B cell (primary cell): ENCODE measurements at regions not wholly inside any gene's neighbourhood (a gene's known extent, or its start where the extent isn't known, plus 50 kb on each side); places are given as distances from the start of the nearest gene placed in this dataset.

Experiments used
- ATAC-seq: fragments of 200-7000 bp; cut with Tn5 transposase; one replicate; pipeline ENCODE4 v1.10.0; 2021; ENCODE audit warnings: low read depth, mild to moderate bottlenecking, moderate number of reproducible peaks, moderate library complexity
- CTCF ChIA-PET: fragments of 350-600 bp; sonication (Branson Sonifier 250); formaldehyde crosslinking; loops from one replicate; lab custom pipeline; 2021; ENCODE audit warnings: antibody characterized with exemption, inconsistent platforms; lab: Charles Lee
- POLR2A ChIA-PET: fragments of 350-600 bp; sonication (Branson Sonifier 250); formaldehyde crosslinking; loops from one replicate; lab custom pipeline; 2021; ENCODE audit warnings: antibody characterized with exemption; lab: Charles Lee
- DNase-seq: peaks from one replicate; pipeline ENCODE4 v3.0.0; 2013
- H2AFZ ChIP-seq: 2 replicates; pipeline ENCODE4 v1.6.1; 2012; ENCODE audit warnings: mild to moderate bottlenecking, low read depth, low read length; ENCODE audit not compliant: insufficient read depth, poor library complexity, severe bottlenecking
- H3K27ac ChIP-seq, 2 donors: 1 replicate in 1 of 2; 2 replicates in 1 of 2; pipeline ENCODE4 v1.5.1; 2012 to 2013; ENCODE audit warnings: low read length in 2 of 2, mild to moderate bottlenecking in 2 of 2, moderate library complexity in 1 of 2
- H3K27me3 ChIP-seq, 4 experiments: fragments of 200-600 bp in 1 of 4; sonication (generic) in 1 of 4; replicated peaks in 1 of 4; 1 replicate in 2 of 4; 2 replicates in 2 of 4; pipeline versions ENCODE4 v1.6.1 to v1.7.0; 2013 to 2016; ENCODE audit warnings: low read length in 3 of 4, mild to moderate bottlenecking in 2 of 4, mixed read lengths in 1 of 4, moderate library complexity in 1 of 4; ENCODE audit not compliant: insufficient read depth in 4 of 4, control insufficient read depth in 3 of 4; ENCODE audit errors: control extremely low read depth in 1 of 4
- H3K36me3 ChIP-seq, 2 experiments: replicated peaks in 1 of 2; 1 replicate in 1 of 2; 2 replicates in 1 of 2; pipeline versions ENCODE4 v1.6.1 to v1.7.1; 2013; ENCODE audit warnings: low read length in 1 of 2; ENCODE audit not compliant: insufficient read depth in 2 of 2, control insufficient read depth in 1 of 2; ENCODE audit errors: control extremely low read depth in 1 of 2, extremely low read depth in 1 of 2
- H3K4me1 ChIP-seq, 2 donors: fragments of 200-600 bp in 1 of 2; sonication (generic) in 1 of 2; 1 replicate in 1 of 2; 2 replicates in 1 of 2; pipeline versions ENCODE4 v1.5.1 to v1.6.1; 2013 to 2017; ENCODE audit warnings: low read length in 2 of 2; ENCODE audit not compliant: control insufficient read depth in 2 of 2, insufficient read depth in 2 of 2
- H3K4me2 ChIP-seq: replicated peaks from 2 replicates; pipeline ENCODE3; 2012; ENCODE audit warnings: mild to moderate bottlenecking, low read depth, low read length; ENCODE audit not compliant: poor library complexity, severe bottlenecking
- H3K4me3 ChIP-seq, 5 experiments: fragments of 200-600 bp in 1 of 5; sonication (generic) in 1 of 5; 1 replicate in 3 of 5; 2 replicates in 2 of 5; pipeline versions ENCODE4 v1.5.1 to v1.7.0; 2011 to 2016; ENCODE audit warnings: low read length in 4 of 5, mild to moderate bottlenecking in 4 of 5, low read depth in 2 of 5, control low read depth in 1 of 5, moderate library complexity in 1 of 5; ENCODE audit not compliant: insufficient read depth in 1 of 5; ENCODE audit errors: control extremely low read depth in 1 of 5, extremely low read depth in 1 of 5
- H3K79me2 ChIP-seq: fragments of 200-600 bp; sonication (generic); one replicate; pipeline ENCODE4 v1.6.0; 2016; ENCODE audit warnings: low read length; ENCODE audit not compliant: control insufficient read depth, insufficient read depth
- H3K9ac ChIP-seq: fragments of 200-600 bp; sonication (generic); 2 replicates; pipeline ENCODE4 v1.6.1; 2017; ENCODE audit warnings: mild to moderate bottlenecking, low read length, moderate library complexity
- H3K9me3 ChIP-seq, 3 donors: one replicate each; pipeline versions ENCODE4 v1.6.1 to v1.7.1; 2013; ENCODE audit warnings: low read length in 2 of 3; ENCODE audit not compliant: control insufficient read depth in 2 of 3, insufficient read depth in 1 of 3; ENCODE audit errors: control extremely low read depth in 1 of 3
- H4K20me1 ChIP-seq: 2 replicates; pipeline ENCODE4 v1.6.0; 2012; ENCODE audit warnings: mild to moderate bottlenecking, low read length; ENCODE audit not compliant: insufficient read depth, control insufficient read depth, poor library complexity, severe bottlenecking
- H3K27ac Mint-ChIP-seq: one replicate; pipeline ENCODE4 v1.8.0; 2021; ENCODE audit warnings: mixed read lengths
- H3K27me3 Mint-ChIP-seq: one replicate; pipeline ENCODE4 v1.8.0; 2021; ENCODE audit warnings: mixed read lengths
- H3K4me1 Mint-ChIP-seq: one replicate; pipeline ENCODE4 v1.8.0; 2021; ENCODE audit warnings: mixed read lengths
- H3K4me3 Mint-ChIP-seq: one replicate; pipeline ENCODE4 v1.8.0; 2021; ENCODE audit warnings: mixed read lengths
- H3K9me3 Mint-ChIP-seq: one replicate; pipeline ENCODE4 v1.8.0; 2022; ENCODE audit warnings: mixed read lengths; ENCODE audit not compliant: insufficient read depth
- EZH2 ChIP-seq: IDR thresholded peaks from 2 replicates; pipeline ENCODE4 v1.6.1; 2012; ENCODE audit warnings: borderline replicate concordance, low read depth, mild to moderate bottlenecking, moderate library complexity, low read length; ENCODE audit not compliant: insufficient read depth, poor library complexity, severe bottlenecking
- WGBS: methylation state at CpG from one replicate; pipeline ENCODE4 v1.1.5; 2013; ENCODE audit warnings: missing lambda C conversion rate; ENCODE audit not compliant: insufficient coverage; 5-methylcytosine and 5-hydroxymethylcytosine counted together
- intact Hi-C: fragments of 100-400 bp; cut with micrococcal nuclease; formaldehyde crosslinking; loops from one replicate; pipeline ENCODE4 v1.10.0; 2022
- TF ChIP-seq, protein P1 (sequence below): fragments of 200-600 bp; IDR thresholded peaks from one replicate; pipeline ENCODE4 v1.8.0; 2022; ENCODE audit warnings: antibody characterized with exemption, mild to moderate bottlenecking

DNA sequence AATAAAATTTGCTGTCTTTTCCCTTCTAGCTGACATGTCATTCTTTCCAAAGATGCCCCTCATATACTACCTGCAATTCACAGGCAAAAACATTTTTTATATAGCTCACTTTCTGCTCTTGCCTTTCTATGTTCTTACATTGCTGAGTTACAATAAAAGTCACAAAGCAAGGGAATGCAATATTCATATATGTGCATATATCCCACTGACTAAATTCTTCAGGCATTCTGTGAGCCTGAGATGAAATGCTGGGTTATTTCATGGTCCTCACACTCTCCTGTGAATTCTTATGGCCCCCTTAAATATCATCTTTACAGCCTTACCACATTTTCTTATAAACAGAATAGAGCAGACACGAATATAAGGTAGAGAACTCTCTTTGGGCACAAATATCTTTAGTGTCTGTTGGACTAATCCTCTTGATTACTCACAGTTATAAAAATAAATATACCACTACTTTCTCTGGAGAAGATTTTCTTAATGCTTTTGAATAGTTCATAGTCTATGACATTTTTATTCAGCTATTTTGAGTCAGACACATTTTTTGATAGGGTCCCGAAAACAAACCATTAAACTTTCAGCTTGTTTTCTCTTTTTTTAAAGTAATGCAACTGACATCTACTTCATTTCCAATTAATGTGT, 84.1 kb upstream of the H2AZ1 start:
- TF ChIP-seq, protein P1, sequence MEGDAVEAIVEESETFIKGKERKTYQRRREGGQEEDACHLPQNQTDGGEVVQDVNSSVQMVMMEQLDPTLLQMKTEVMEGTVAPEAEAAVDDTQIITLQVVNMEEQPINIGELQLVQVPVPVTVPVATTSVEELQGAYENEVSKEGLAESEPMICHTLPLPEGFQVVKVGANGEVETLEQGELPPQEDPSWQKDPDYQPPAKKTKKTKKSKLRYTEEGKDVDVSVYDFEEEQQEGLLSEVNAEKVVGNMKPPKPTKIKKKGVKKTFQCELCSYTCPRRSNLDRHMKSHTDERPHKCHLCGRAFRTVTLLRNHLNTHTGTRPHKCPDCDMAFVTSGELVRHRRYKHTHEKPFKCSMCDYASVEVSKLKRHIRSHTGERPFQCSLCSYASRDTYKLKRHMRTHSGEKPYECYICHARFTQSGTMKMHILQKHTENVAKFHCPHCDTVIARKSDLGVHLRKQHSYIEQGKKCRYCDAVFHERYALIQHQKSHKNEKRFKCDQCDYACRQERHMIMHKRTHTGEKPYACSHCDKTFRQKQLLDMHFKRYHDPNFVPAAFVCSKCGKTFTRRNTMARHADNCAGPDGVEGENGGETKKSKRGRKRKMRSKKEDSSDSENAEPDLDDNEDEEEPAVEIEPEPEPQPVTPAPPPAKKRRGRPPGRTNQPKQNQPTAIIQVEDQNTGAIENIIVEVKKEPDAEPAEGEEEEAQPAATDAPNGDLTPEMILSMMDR: no peak
- TF ChIP-seq EZH2: no peak
- Histone ChIP-seq H3K27ac (no peak overlapping the region), H3K4me1 (no peaks in the 10 kb centered on the region), H3K9ac (no peak overlapping the region), H3K9me3 (peaks cover 0 to 9% (median 0%) of the 10 kb centered on the region in 3 donors), H4K20me1 (no peaks in the 10 kb centered on the region), H3K27me3 (no peaks in the 10 kb centered on the region), H2AFZ (no peak overlapping the region), H3K36me3 (no peaks in the 10 kb centered on the region), H3K4me3 (no peak overlapping the region), H3K79me2 (no peaks in the 10 kb centered on the region), H3K4me2 (no peak overlapping the region)
- Mint-ChIP-seq H3K9me3 (peaks cover 13% of the 10 kb centered on the region), H3K27ac (no peak overlapping the region), H3K27me3 (peaks cover 1% of the 10 kb centered on the region), H3K4me1 (no peaks in the 10 kb centered on the region), H3K4me3 (no peak overlapping the region)
- CTCF ChIA-PET: no interaction called here
- intact Hi-C loops: no loop called here
- POLR2A ChIA-PET: no interaction called here
- no peak for ATAC-seq
- WGBS: no CpG with 5 or more reads among the region's 2 CpGs
- no peak for DNase-seq

DNA sequence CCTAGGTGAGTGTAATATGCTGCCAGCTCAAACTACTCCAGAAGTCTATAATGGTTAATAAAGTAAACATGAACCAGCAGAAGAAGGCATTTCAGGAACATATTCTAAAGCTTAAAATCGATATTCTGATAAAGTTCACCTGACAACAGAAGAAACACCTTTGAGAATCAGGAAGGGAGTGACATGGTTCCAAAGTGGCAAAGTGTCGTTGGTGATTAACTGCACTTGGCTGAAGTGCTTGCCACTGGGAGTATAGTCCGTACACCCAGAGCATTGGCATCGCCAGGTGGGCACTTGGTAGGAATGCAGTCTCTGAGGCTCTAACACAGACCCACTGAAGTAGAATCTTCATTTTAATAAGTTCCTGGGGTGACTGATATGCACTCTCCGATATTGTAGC, 76.0 kb upstream of the H2AZ1 start:
- no peak overlapping the region for H3K4me2 ChIP-seq
- no peaks in the 10 kb centered on the region for H3K4me1 ChIP-seq
- intact Hi-C loops: no loop called here
- H3K9ac ChIP-seq: no peak overlapping the region
- H3K4me3 ChIP-seq: no peak overlapping the region
- H3K9me3 ChIP-seq: no peaks in the 10 kb centered on the region
- Mint-ChIP-seq H3K9me3 (no peaks in the 10 kb centered on the region), H3K4me3 (no peak overlapping the region), H3K4me1 (no peaks in the 10 kb centered on the region), H3K27me3 (peaks cover 16% of the 10 kb centered on the region), H3K27ac (no peak overlapping the region)
- no peaks in the 10 kb centered on the region for H4K20me1 ChIP-seq
- TF ChIP-seq, protein P1: no peak
- TF ChIP-seq EZH2: no peak
- no peak overlapping the region for H2AFZ ChIP-seq
- H3K27me3 ChIP-seq: no peaks in the 10 kb centered on the region
- WGBS: 96% methylated on average over 3 of the region's 5 CpGs
- CTCF ChIA-PET: no interaction called here
- H3K36me3 ChIP-seq: no peaks in the 10 kb centered on the region
- ATAC-seq (no peak), DNase-seq (no peak)
- H3K27ac ChIP-seq: no peak overlapping the region
- POLR2A ChIA-PET: no interaction called here
- H3K79me2 ChIP-seq: no peaks in the 10 kb centered on the region
